Chondrocyte (in vitro differentiated cells): ENCODE measurements at regions not wholly inside any gene's neighbourhood (a gene's known extent, or its start where the extent isn't known, plus 50 kb on each side); places are given as distances from the start of the nearest gene placed in this dataset.

ENCODE experiments used
- DNase-seq: peaks from one replicate; pipeline ENCODE4 v3.0.0; 2021; ENCODE audit warnings: mixed read lengths, low spot score
- H3K27ac Mint-ChIP-seq: one replicate; pipeline ENCODE4 v1.8.0; 2021; ENCODE audit warnings: mild to moderate bottlenecking, moderate library complexity, mixed read lengths; ENCODE audit not compliant: unreplicated experiment
- H3K27me3 Mint-ChIP-seq: 2 replicates; pipeline ENCODE4 v1.8.0; 2021; ENCODE audit warnings: low read depth, mixed read lengths
- H3K36me3 Mint-ChIP-seq: 2 replicates; pipeline ENCODE4 v1.8.0; 2021; ENCODE audit warnings: low read depth, mixed read lengths
- H3K4me1 Mint-ChIP-seq: 2 replicates; pipeline ENCODE4 v1.8.0; 2021; ENCODE audit warnings: low read depth, mild to moderate bottlenecking, mixed read lengths
- H3K4me3 Mint-ChIP-seq: one replicate; pipeline ENCODE4 v1.8.0; 2021; ENCODE audit warnings: mild to moderate bottlenecking, moderate library complexity, mixed read lengths; ENCODE audit not compliant: unreplicated experiment
- H3K9me3 Mint-ChIP-seq: 2 replicates; pipeline ENCODE4 v1.8.0; 2021; ENCODE audit warnings: low read depth, mixed read lengths
- TF ChIP-seq, protein P1 (sequence below): fragments of 200-600 bp; sonication (generic); IDR thresholded peaks from 2 replicates; pipeline ENCODE4 v1.5.0; 2021; ENCODE audit warnings: antibody characterized with exemption, mild to moderate bottlenecking, moderate library complexity

DNA sequence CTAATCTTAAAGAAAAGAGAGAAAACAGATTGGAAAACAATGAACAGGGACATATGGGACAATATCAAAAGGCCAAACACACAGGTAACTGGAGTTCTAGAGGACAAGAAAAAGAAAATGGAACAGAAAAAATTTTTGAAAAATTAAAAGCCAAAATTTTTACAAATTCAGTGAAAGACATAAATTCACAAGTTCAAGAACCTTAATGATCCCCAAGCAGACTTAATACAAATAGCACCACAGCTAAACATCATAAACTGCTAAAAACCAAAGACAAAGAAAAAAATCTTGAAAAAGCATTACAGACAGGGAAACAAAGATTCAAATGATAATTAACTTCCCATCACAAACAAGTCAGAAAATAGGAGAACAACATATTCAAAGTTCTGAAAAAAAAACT, 338.5 kb upstream of the SLC30A5 start:
- Mint-ChIP-seq H3K4me1 (no peaks in the 10 kb centered on the region), H3K27me3 (peaks cover 9% of the 10 kb centered on the region), H3K4me3 (no peak overlapping the region), H3K27ac (no peak overlapping the region), H3K36me3 (peaks cover 3% of the 10 kb centered on the region), H3K9me3 (no peaks in the 10 kb centered on the region)
- DNase-seq: no peak
- TF ChIP-seq, protein P1, sequence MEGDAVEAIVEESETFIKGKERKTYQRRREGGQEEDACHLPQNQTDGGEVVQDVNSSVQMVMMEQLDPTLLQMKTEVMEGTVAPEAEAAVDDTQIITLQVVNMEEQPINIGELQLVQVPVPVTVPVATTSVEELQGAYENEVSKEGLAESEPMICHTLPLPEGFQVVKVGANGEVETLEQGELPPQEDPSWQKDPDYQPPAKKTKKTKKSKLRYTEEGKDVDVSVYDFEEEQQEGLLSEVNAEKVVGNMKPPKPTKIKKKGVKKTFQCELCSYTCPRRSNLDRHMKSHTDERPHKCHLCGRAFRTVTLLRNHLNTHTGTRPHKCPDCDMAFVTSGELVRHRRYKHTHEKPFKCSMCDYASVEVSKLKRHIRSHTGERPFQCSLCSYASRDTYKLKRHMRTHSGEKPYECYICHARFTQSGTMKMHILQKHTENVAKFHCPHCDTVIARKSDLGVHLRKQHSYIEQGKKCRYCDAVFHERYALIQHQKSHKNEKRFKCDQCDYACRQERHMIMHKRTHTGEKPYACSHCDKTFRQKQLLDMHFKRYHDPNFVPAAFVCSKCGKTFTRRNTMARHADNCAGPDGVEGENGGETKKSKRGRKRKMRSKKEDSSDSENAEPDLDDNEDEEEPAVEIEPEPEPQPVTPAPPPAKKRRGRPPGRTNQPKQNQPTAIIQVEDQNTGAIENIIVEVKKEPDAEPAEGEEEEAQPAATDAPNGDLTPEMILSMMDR: no peak

- Mint-ChIP-seq H3K36me3 (peaks cover 3% of the 10 kb centered on the region), H3K9me3 (no peaks in the 10 kb centered on the region)
Measured at GRCh38 chr5:68757006-68757405, 336.8 kb upstream of the SLC30A5 start.

GRCh38 chr5:68757626-68758212, 336.1 kb upstream of the SLC30A5 start:
- H3K27ac Mint-ChIP-seq: no peak overlapping the region
- no peak for DNase-seq
- H3K9me3 Mint-ChIP-seq: peaks cover 2% of the 10 kb centered on the region
- peaks cover 3% of the 10 kb centered on the region for H3K36me3 Mint-ChIP-seq
- H3K4me1 Mint-ChIP-seq: no peaks in the 10 kb centered on the region
- no peak overlapping the region for H3K4me3 Mint-ChIP-seq
- TF ChIP-seq, protein P1: no peak
- peaks cover 8% of the 10 kb centered on the region for H3K27me3 Mint-ChIP-seq

More at GRCh38 chr5:68757006-68757405, 336.8 kb upstream of the SLC30A5 start:
- Mint-ChIP-seq H3K4me1 (no peaks in the 10 kb centered on the region), H3K27ac (no peak overlapping the region), H3K27me3 (peaks cover 8% of the 10 kb centered on the region), H3K4me3 (no peak overlapping the region)
- TF ChIP-seq, protein P1: no peak
- DNase-seq: no peak

DNA sequence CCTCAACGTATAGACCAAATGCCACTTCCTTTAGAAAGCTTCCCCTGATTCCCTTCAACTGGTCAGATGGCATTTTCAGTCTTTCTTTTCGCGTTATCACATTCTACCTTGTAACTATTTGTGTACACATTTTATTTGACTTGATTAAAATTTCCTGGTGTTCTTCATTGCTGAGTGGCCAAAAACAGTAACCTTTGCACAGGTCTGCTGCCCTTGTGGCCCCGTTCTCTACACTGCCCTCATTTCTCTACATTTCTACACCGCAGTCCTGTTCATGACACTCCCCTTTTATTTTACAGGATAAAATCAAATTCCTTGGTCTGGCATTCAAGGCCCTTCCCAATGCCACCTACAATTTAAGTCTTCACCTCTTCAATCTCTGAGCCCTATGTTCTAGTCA, 334.2 kb upstream of the SLC30A5 start:
- TF ChIP-seq, protein P1: no peak
- Mint-ChIP-seq H3K36me3 (peaks cover 3% of the 10 kb centered on the region), H3K4me1 (no peaks in the 10 kb centered on the region), H3K27ac (no peak overlapping the region), H3K9me3 (peaks cover 2% of the 10 kb centered on the region), H3K27me3 (peaks cover 8% of the 10 kb centered on the region), H3K4me3 (no peak overlapping the region)
- DNase-seq: no peak

GRCh38 chr5:68762201-68762600, 331.6 kb upstream of the SLC30A5 start:
- Mint-ChIP-seq H3K4me1 (no peaks in the 10 kb centered on the region), H3K36me3 (no peaks in the 10 kb centered on the region), H3K9me3 (peaks cover 2% of the 10 kb centered on the region), H3K27me3 (no peaks in the 10 kb centered on the region), H3K27ac (no peak overlapping the region), H3K4me3 (no peak overlapping the region)
- no peak for DNase-seq
- TF ChIP-seq, protein P1: no peak
